ENCODE measurements at regions not wholly inside any gene's neighbourhood (a gene's known extent, or its start where the extent isn't known, plus 50 kb on each side); places are given as distances from the start of the nearest gene placed in this dataset.

DNA sequence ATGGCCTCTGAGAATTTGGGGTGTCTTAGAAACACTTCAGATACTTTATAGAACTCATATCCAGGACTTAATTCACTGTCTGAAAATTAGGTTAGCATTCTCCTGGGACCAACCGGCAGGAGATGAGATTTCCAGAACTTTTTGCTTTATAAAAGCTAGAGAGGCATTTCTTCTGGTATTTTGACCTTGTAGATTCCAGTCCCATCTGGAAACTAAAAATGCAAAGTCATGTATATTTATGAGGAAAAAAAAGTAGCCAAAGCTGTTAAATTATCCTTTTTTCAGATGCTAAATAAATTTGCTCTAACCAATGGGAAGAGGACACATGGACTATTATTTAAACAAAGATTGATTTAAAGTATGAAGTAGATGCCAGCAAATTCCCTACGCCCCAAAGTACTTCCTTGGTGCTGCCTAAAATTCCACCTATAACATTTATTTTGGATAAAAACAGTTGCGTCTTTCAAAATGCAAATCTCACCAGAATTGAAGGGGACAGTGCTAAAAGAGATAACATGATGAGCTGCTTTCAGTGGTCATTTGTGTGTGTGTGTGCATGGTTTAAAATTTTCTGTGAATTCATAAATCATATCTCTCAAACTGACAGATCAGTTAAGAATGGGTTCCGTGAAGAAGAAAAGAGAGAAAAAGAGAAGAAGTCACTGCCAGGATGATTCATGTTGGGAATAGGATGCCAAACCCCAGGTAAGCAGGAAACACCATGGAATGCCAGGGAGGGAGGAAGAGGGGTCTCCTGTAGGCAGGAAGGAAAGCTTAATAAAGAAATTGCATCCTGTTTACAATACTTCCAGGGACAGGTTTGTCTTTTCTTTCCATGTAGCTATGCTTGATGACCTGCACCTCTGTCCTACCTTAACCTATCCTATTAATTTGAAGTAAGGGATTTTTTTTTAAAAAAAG, 97.7 kb upstream of the RGS6 start:
- TF ChIP-seq CTCF (IDR thresholded peaks at IDR 0.05) (no peak), POLR2AphosphoS5 (IDR thresholded peaks at IDR 0.05) (no peak)
